KMS-11 (cell line): ENCODE measurements at regions not wholly inside any gene's neighbourhood (a gene's known extent, or its start where the extent isn't known, plus 50 kb on each side); places are given as distances from the start of the nearest gene placed in this dataset.

Source experiments
- H2AFZ ChIP-seq: fragments of 200-600 bp; sonication (generic); 2 replicates; pipeline ENCODE4 v1.6.1; 2016; ENCODE audit warnings: antibody characterized with exemption, mixed run types, low read depth
- H3K27ac ChIP-seq: fragments of 200-600 bp; sonication (generic); 2 replicates; pipeline ENCODE4 v1.6.1; 2016; ENCODE audit warnings: mild to moderate bottlenecking, mixed run types
- H3K27me3 ChIP-seq: fragments of 200-600 bp; sonication (generic); 2 replicates; pipeline ENCODE4 v1.6.1; 2017; ENCODE audit warnings: mild to moderate bottlenecking, low read depth, mixed run types, moderate library complexity; ENCODE audit not compliant: insufficient read depth
- H3K36me3 ChIP-seq: fragments of 200-600 bp; sonication (generic); 2 replicates; pipeline ENCODE4 v1.6.1; 2017; ENCODE audit warnings: mild to moderate bottlenecking, mixed run types; ENCODE audit not compliant: insufficient read depth
- H3K4me1 ChIP-seq: fragments of 200-600 bp; sonication (generic); 2 replicates; pipeline ENCODE4 v1.6.1; 2016; ENCODE audit warnings: mild to moderate bottlenecking, low read depth, mixed run types; ENCODE audit not compliant: poor library complexity, severe bottlenecking
- H3K4me2 ChIP-seq: fragments of 200-600 bp; sonication (generic); 2 replicates; pipeline ENCODE4 v1.7.0; 2016; ENCODE audit warnings: mild to moderate bottlenecking, mixed run types
- H3K4me3 ChIP-seq: fragments of 200-600 bp; sonication (generic); IDR thresholded peaks from 2 replicates; pipeline ENCODE4 v1.6.1; 2017; ENCODE audit warnings: low read depth, low read length, mixed read lengths; ENCODE audit not compliant: insufficient read depth
- H3K79me2 ChIP-seq: fragments of 200-600 bp; sonication (generic); 2 replicates; pipeline ENCODE4 v1.6.1; 2016; ENCODE audit warnings: low read depth, mixed run types; ENCODE audit not compliant: insufficient read depth
- H3K9ac ChIP-seq: fragments of 200-600 bp; sonication (generic); 2 replicates; pipeline ENCODE4 v1.6.1; 2016; ENCODE audit warnings: mild to moderate bottlenecking, mixed run types
- H4K20me1 ChIP-seq: fragments of 200-600 bp; sonication (generic); 2 replicates; pipeline ENCODE4 v1.6.1; 2016; ENCODE audit warnings: mild to moderate bottlenecking, mixed run types; ENCODE audit not compliant: insufficient read depth
- CTCF ChIP-seq: fragments of 200-600 bp; sonication (generic); conservative IDR thresholded peaks from 2 replicates; pipeline ENCODE4 v1.6.1; 2017; ENCODE audit warnings: low read depth, mild to moderate bottlenecking, antibody characterized with exemption, low read length, moderate library complexity, mixed read lengths

GRCh38 chr1:82395440-82395839 is 594.7 kb downstream of the ADGRL2 start:
- no peak overlapping the region for H3K4me3 ChIP-seq
- no peaks in the 10 kb centered on the region for H3K27me3 ChIP-seq
- H4K20me1 ChIP-seq: no peaks in the 10 kb centered on the region
- H3K27ac ChIP-seq: no peak overlapping the region
- no peaks in the 10 kb centered on the region for H3K36me3 ChIP-seq
- H3K9ac ChIP-seq: no peak overlapping the region
- H3K79me2 ChIP-seq: no peaks in the 10 kb centered on the region
- no peaks in the 10 kb centered on the region for H3K4me1 ChIP-seq
- TF ChIP-seq CTCF: no peak
- no peak overlapping the region for H2AFZ ChIP-seq
- H3K4me2 ChIP-seq: no peak overlapping the region

- H3K4me3 ChIP-seq: no peak overlapping the region
- H3K4me2 ChIP-seq: no peak overlapping the region
- H3K79me2 ChIP-seq: no peaks in the 10 kb centered on the region
- H3K9ac ChIP-seq: no peak overlapping the region
- H3K27me3 ChIP-seq: no peaks in the 10 kb centered on the region
- H3K4me1 ChIP-seq: no peaks in the 10 kb centered on the region
- TF ChIP-seq CTCF: no peak
- no peaks in the 10 kb centered on the region for H4K20me1 ChIP-seq
- no peak overlapping the region for H3K27ac ChIP-seq
- H2AFZ ChIP-seq: no peak overlapping the region
- H3K36me3 ChIP-seq: no peaks in the 10 kb centered on the region
Measured at GRCh38 chr1:82392946-82393345, 592.2 kb downstream of the ADGRL2 start.

GRCh38 chr1:82392513-82392912 is 591.8 kb downstream of the ADGRL2 start:
- Histone ChIP-seq H3K4me3 (no peak overlapping the region), H3K4me1 (no peaks in the 10 kb centered on the region), H3K27me3 (no peaks in the 10 kb centered on the region), H3K9ac (no peak overlapping the region), H3K79me2 (no peaks in the 10 kb centered on the region), H3K36me3 (no peaks in the 10 kb centered on the region), H2AFZ (no peak overlapping the region), H4K20me1 (no peaks in the 10 kb centered on the region), H3K27ac (no peak overlapping the region), H3K4me2 (no peak overlapping the region)
- no peak for TF ChIP-seq CTCF

- no peak overlapping the region for H3K4me3 ChIP-seq
- H4K20me1 ChIP-seq: no peaks in the 10 kb centered on the region
- no peak overlapping the region for H3K9ac ChIP-seq
- H3K27ac ChIP-seq: no peak overlapping the region
- no peaks in the 10 kb centered on the region for H3K79me2 ChIP-seq
- no peak for TF ChIP-seq CTCF
- no peak overlapping the region for H2AFZ ChIP-seq
- H3K36me3 ChIP-seq: no peaks in the 10 kb centered on the region
- no peak overlapping the region for H3K4me2 ChIP-seq
- H3K27me3 ChIP-seq: no peaks in the 10 kb centered on the region
- no peaks in the 10 kb centered on the region for H3K4me1 ChIP-seq
Measured at GRCh38 chr1:82391712-82392111, 591.0 kb downstream of the ADGRL2 start.

- Histone ChIP-seq H3K9ac (no peak overlapping the region), H3K4me2 (no peak overlapping the region), H3K27me3 (no peaks in the 10 kb centered on the region), H4K20me1 (no peaks in the 10 kb centered on the region), H3K4me3 (no peak overlapping the region), H3K4me1 (no peaks in the 10 kb centered on the region), H3K36me3 (no peaks in the 10 kb centered on the region), H3K79me2 (no peaks in the 10 kb centered on the region), H3K27ac (no peak overlapping the region), H2AFZ (no peak overlapping the region)
- TF ChIP-seq CTCF: no peak
Measured at GRCh38 chr1:82390627-82391026, 589.9 kb downstream of the ADGRL2 start.
